Adrenal gland (tissue), 5 donors: ENCODE measurements at regions not wholly inside any gene's neighbourhood (a gene's known extent, or its start where the extent isn't known, plus 50 kb on each side); places are given as distances from the start of the nearest gene placed in this dataset.

ENCODE experiments used
- POLR2A ChIP-seq, 2 donors: fragments of 450-650 bp; IDR thresholded peaks; one replicate each; pipeline ENCODE4 v1.6.1; 2017; ENCODE audit warnings: antibody characterized with exemption in 2 of 2, mild to moderate bottlenecking in 2 of 2, moderate library complexity in 1 of 2
- TF ChIP-seq, protein P1 (sequence below), 6 experiments: fragments of 450-650 bp in 4 of 6; fragments of 200-600 bp in 2 of 6; sonication (generic) in 1 of 6; IDR thresholded peaks; 1 replicate in 5 of 6; 2 replicates in 1 of 6; pipeline versions ENCODE4 v1.5.1 to v1.8.0; 2016 to 2021; ENCODE audit warnings: antibody characterized with exemption in 6 of 6, mild to moderate bottlenecking in 2 of 6, moderate library complexity in 1 of 6
- donor health status: DM: no; HTN: no; CAD: no.

DNA sequence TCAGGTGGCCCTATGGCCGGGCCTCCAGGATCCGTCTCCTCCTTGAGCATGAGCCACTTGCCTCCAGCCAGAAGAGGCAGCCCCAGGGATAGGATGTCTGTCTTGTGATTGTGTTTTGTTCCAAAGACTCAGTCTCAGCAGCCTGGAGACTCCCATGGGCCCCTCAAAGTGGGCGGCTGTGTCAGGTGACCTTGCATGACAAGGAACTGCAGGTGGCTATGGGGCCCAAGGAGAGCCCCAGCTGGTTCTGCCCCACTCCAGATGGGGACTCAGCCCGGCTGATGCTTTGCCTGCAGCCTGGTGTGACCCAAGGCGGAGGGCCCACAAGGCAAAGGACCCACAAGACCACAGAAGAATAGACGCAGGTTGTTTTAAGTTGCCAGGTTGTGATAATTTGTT lies 284.3 kb upstream of the IRX4 start:
- TF ChIP-seq, protein P1, sequence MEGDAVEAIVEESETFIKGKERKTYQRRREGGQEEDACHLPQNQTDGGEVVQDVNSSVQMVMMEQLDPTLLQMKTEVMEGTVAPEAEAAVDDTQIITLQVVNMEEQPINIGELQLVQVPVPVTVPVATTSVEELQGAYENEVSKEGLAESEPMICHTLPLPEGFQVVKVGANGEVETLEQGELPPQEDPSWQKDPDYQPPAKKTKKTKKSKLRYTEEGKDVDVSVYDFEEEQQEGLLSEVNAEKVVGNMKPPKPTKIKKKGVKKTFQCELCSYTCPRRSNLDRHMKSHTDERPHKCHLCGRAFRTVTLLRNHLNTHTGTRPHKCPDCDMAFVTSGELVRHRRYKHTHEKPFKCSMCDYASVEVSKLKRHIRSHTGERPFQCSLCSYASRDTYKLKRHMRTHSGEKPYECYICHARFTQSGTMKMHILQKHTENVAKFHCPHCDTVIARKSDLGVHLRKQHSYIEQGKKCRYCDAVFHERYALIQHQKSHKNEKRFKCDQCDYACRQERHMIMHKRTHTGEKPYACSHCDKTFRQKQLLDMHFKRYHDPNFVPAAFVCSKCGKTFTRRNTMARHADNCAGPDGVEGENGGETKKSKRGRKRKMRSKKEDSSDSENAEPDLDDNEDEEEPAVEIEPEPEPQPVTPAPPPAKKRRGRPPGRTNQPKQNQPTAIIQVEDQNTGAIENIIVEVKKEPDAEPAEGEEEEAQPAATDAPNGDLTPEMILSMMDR (IDR thresholded peaks at IDR 0.05): no peak
- TF ChIP-seq POLR2A (IDR thresholded peaks at IDR 0.05): no peak
